NCI-H82 treated with DMSO at 0.1 percent for 48 hours (cell line): ENCODE measurements at regions not wholly inside any gene's neighbourhood (a gene's known extent, or its start where the extent isn't known, plus 50 kb on each side); places are given as distances from the start of the nearest gene placed in this dataset.
"Not testable (repeated sequence)": the region's sequence is repeated elsewhere in the genome, so short reads cannot be mapped to it uniquely, and the experiment has no call there.

Experiments
- DNase-seq: peaks from one replicate; lab custom pipeline; 2025; ENCODE audit not compliant: unreplicated experiment; lab: John Stamatoyannopoulos, UW

GRCh38 chr6:110558575-110558974, 82.2 kb upstream of the SLC22A16 start:
- DNase-seq: no peak

- no peak for DNase-seq
These were observed 80.8 kb upstream of the SLC22A16 start for GRCh38 chr6:110557199-110557598.

GRCh38 chr6:110556317-110557110, 80.1 kb upstream of the SLC22A16 start:
- no peak for DNase-seq

- DNase-seq: no peak
These were observed 78.6 kb upstream of the SLC22A16 start for GRCh38 chr6:110554966-110555460.

GRCh38 chr6:110554441-110554840, 78.0 kb upstream of the SLC22A16 start:
- DNase-seq: no peak

GRCh38 chr6:110552901-110553641, 76.7 kb upstream of the SLC22A16 start:
- no peak for DNase-seq

DNA sequence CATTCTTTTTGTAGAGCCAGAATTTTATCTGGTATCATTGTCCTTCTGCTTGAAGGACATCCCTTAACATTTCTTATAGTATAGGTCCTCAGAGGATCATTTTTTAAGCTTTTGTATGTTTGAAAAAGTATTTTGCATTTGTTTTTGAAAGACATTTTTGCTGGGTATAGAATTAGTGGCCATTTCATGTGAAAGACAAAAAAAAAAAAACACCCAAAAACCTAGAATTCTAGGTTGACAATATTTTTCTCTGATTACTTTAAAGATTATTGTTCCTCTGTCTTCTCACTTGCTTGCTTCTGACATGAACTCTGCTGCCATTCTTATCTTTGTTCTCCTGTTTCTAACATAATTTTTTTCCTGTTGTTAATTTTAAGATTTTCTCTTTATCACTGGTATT, 75.7 kb upstream of the SLC22A16 start:
- DNase-seq: no peak

- no peak for DNase-seq
These were observed 74.7 kb upstream of the SLC22A16 start for GRCh38 chr6:110551088-110551487.

GRCh38 chr6:110550353-110550752, 73.9 kb upstream of the SLC22A16 start:
- no peak for DNase-seq

DNA sequence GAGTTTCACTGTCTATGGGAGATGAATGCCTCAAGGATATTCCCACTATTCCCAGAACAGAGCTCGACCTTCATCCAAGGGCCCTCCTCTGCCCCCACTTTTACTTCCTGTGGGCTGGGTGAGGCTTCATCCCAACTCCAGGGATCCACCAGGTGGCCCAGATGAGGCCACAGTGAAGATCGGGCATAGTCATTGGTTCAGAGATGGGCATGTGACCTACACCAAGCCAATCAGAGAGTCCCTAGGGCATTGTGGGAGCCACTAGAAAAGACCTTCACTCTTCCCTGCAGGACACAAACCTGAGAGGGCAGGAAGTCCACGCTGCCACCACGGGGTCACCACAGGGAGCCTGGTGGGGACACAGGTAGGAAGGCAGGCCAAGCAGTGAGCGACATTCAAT, 72.9 kb upstream of the SLC22A16 start:
- no peak for DNase-seq

DNA sequence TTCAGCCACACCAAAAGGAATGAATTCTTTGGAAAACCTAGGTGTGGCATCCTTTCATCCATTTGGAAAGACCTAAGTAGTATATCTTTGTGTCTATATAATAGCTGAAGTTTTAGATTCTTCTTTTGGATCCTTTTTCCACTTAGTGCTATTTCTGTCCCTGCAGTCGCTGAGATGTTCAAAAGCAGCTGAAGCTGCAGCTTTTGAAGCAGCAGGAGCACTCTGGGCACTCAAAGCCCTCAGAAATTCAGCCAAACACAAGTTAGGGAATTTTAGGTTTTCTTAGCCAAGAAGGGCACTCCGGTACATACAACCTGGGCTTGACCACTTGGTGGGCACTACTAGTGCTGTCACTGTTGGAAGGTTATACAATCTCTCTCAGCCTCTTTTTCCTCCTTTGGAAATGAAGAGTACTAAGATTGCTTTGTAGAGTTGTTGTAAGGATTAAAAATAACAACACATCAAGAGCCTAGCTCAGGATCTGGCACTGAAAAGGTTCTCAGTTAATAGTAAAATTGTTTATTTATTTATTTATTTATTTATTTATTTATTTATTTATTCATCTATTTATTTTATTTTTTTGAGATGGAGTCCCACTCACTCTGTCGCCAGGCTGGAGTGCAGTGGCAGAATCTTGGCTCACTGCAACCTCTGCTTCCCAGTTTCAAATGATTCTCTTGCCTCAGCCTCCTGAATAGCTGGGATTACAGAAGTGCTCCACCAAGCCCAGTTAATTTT, 71.9 kb upstream of the SLC22A16 start:
- DNase-seq: no peak

- no peak for DNase-seq
These were observed 71.0 kb upstream of the SLC22A16 start for GRCh38 chr6:110547266-110547964.

- DNase-seq: no peak
These were observed 68.9 kb upstream of the SLC22A16 start for GRCh38 chr6:110545081-110545872.

- no peak for DNase-seq
These were observed 68.1 kb upstream of the SLC22A16 start for GRCh38 chr6:110544472-110544871.

DNA sequence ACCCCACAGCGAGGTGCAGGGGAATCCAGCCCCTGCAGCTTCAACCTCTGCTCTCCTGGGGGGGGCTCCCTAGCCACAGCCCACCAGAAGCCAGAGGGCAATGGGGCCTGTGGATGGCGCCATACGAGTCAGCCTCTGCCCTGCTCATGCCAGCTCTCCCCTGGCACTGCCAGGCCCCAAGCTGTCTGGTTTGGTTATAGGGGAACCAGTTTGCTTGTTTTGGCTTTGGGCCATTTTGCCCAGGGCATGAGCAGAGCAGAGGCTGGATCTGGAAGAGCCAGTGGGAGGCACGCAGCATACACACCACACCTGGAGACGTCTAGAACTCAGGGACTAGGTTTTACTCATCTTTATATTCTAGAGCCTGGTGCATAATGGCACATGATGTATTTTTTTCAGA, 66.7 kb upstream of the SLC22A16 start:
- no peak for DNase-seq

GRCh38 chr6:110542311-110543024, 66.1 kb upstream of the SLC22A16 start:
- no peak for DNase-seq

DNA sequence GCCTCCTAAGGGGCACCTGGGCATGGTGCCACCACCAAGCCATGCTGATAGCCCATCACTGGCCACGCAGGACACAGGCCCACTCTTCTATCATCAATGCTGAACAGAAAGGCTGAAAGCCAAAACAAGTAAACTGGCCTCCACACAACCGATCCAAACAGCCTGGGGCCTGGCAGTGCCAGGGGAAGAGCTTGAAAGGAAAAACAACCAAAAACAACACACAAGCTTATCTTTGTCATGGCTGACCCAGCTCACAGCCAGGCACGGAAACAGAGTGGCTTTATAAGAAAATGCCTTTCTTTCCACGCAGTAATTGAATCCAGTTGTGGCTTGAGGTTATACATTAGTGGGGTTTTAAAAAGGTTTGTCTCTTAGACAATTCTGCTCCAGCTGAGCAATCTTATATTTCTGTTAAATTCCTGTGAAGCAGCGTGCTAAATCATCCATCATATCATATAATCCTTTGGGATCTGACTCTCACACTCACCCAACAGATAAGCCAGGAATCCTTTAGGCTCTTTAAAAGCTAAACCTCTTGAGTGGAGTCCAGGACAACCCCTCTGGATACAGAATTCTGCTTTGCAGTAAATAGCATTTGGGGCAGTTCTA, 65.4 kb upstream of the SLC22A16 start:
- DNase-seq: no peak

- not testable (repeated sequence) for DNase-seq
These were observed 63.0 kb upstream of the SLC22A16 start for GRCh38 chr6:110539277-110540019.
